GM19035 (cell line): ENCODE measurements at regions not wholly inside any gene's neighbourhood (a gene's known extent, or its start where the extent isn't known, plus 50 kb on each side); places are given as distances from the start of the nearest gene placed in this dataset.
A peak's percentile ranks its signal among the peaks of the same experiment; 100 is the strongest.

Experiments
- ATAC-seq: cut with Tn5 transposase; IDR thresholded peaks from one replicate; pipeline ENCODE4 v1.9.1; 2021; ENCODE audit not compliant: unreplicated experiment

DNA sequence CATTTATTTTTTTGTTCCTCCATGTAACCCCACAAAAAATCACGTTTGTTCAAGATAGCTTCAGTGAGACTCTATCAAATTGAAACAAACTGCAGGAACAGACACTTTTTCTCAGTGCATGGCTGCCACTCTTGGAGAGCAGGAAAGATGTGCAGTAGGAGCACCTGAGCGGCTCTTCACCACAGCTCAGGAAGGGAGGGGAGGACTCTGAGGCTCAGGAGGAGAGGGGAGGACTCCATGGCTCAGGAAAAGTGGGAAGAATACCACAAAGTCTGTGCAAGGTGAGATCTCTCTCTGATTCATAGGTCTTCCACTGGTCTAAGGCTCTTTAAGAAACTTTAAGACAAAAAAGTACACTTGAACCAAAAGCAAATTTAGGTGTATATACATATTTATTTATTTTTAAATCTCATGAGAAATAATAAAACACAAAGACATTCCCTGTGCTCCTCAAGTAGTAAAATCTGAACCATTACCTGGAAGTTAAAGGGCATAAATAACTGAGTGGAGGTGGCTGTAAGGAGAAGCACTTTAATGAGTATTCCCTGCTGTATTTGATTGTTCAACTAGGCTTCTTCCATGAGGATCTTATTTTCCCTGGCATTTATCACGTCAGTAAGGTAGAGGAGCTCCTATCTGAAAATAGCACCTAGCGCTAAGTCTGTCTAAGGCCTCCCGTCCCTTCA is 69.2 kb upstream of the CCN6 start:
- ATAC-seq, result no peak

DNA sequence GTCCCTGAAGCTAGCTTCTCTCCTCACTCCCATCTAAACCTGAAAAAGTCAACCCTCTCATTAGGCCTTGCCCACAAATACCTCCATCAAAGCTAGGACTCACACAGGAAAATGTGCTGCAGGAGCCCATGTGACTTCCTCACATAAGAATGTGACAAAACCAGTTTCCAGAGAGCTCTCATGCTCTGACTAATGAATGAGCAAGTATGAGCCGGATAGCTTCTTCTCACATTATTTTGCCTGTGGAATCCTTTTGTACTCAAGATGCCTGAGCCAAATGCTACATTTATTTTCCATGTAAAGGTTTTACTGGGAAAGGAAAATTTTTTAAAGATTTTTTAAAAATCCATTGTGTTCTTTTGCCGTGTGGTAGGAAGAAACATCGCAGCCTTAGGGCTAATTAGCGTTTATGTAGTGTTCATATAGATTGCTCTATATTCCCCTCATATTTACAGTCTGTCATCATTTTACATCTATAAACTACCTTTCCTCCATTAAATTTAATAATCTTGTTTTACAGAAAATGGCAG is 68.6 kb upstream of the CCN6 start:
- ATAC-seq, result no peak

DNA sequence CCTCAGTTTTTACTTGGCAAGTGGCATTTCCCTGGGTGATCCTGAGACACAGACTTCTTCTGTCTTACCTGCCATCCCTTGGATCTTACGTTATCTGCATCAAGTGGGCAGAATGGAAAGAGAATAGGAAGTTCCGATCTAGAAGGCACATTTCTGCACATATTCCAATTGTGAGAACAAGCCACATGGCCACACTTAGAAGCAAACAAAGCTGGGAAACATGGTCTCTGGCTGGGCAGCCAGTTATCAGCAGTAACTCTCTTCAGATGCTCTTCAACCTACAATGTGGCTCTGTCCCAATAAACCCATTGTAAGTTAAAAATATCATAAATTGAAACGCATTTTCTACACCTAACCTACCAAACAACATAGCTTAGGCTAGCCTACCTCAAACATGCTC is 67.3 kb upstream of the CCN6 start:
- ATAC-seq, result no peak

DNA sequence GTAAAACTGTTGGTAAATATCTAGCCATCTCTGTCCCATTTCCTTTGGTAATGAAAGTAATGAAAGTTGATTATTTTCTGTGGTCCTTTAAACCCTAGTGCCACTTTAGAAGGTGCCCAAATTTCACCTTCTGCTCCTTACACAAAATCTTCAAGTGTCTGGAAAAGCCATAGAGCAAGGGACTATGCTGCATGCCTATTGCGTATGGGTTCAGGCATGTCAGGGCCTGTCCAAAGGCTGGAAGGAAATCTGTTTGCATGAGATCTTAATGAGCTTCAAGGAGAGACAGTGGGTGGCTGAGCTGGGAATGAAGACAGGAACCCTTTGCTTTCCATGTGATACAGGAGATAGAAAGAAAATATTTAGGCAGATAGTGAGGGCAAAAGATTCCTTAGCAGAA is 66.6 kb upstream of the CCN6 start:
- ATAC-seq, result no peak

DNA sequence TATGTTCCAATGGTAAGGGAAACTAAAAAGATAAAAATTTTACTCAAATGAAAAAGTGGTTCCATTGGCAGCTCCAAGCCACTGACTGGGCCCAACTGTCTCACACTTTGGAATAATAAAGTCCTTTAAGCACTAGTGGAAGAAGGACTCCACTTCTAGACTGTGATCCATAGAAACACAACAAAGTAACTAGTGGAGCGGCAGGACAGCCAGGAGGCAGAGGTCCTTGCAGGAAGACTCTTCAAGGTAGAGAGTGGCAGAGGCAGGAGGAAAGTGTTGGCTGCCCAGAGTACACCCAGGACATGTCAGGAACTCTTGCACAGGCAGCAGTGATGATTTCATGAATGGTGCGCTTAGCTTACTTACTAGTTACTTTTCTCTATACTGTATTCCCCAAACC is 65.0 kb upstream of the CCN6 start:
- no peak for ATAC-seq

DNA sequence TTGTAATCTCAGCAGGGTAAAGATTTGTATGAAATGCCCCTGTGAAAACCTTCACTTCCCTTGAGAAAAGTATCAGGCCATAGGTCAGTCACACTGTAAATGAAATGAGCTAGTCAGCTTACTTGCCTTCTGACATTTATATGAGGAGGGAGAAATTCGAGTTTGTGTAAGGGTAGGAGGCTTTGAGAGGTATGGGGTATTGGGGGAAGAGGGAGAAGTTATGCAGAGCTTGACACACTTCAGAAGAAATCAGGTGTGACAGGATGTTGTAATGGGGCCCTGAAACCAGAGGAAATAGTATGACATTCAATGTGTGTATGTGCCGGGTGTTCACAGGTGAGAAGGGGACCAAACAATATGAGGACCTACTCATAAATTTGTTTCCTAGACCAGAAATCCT is 64.2 kb upstream of the CCN6 start:
- peak; percentile 59 for ATAC-seq

DNA sequence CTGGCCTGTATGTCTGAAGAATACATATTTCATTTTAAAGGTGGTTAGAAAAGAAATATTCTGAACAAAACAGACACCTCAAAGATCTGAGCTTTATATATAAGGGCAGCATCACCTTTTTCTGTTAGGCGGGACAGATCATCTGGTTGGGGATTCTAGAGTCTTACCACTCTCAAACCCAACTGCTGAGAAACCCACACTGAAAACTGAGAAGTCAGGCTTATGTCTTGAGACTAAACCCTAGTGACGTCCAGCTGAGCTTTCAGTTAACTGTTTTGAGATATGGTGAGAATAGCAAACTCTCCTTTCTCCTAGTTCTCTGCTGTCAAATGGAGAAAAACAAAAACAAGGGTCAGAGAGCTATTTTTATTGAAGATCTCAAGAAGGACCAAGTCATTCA is 63.7 kb upstream of the CCN6 start:
- ATAC-seq, result peak; percentile 46

DNA sequence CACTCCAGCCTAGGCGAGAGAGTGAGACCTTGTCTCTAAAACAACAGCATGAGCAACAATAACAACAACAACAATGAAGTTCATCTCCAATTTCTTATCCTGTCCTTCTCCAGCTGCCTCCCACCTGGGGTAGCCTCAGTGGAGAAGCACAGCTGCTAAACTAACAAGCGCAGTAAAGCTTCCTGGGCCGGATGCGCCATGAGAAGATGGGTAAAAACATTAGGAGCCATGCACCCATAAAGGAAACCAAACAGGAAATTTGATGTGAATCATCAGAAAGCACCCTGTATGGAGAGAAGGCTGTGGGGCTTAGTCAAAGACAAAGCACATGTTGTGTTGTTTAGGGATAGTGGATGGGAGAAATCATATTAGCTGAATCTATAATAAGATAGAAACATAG is 61.1 kb upstream of the CCN6 start:
- peak; percentile 46 for ATAC-seq

DNA sequence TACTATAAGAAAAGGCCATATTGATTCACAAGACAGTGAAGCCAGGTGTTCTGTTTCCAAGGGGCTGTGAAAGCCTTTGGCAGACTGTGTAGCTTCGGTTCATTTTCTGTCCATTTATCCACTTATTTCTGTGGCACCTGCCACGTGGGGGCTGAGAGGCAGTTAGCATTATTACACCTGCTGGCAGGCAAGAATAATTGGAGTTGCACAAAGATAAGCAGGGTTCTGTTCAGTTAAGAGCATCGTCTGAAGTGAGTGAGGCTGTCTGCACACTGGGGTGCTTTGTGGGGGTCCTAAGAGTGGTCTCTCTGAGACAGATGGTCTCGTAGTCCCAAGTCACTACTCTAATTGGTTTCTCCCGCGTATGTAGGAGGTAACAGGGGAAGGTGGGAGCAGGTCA is 60.6 kb upstream of the CCN6 start:
- ATAC-seq, result no peak

DNA sequence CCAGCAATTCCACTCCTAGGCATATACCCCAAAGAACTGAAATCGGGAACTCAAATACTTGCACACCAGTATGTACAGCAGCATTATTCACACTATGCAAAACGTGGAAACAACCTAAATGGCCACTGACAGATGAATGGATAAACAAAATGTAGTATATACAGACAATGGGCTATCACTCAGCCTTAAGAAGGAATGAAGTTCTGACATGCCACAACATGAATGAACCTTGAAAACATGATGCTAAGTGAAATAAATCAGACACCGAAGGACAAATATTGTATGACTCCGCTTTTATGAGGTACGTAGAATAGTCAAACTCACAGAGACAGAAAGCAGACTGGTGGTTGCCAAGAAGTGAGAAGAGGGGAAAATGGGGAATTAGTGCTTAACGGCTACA is 59.1 kb upstream of the CCN6 start:
- no peak for ATAC-seq

DNA sequence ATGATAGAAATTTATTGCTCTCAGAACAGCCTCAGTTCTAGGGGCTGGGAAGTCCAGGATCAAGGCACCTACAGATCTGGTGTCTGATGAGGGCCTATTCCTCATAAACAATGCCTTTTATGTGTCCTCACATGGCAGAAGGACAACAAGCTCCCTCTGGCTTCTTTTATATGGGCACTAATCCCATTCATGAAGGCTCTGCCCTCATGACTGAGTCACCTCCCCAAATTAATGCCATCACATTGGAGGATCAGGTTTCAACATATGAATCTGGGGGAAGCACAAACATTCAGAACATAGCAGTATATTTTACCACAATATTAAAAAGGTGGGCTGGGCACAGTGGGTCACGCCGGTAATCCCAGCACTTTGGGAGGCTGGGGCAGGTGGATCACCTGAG is 58.5 kb upstream of the CCN6 start:
- no peak for ATAC-seq

DNA sequence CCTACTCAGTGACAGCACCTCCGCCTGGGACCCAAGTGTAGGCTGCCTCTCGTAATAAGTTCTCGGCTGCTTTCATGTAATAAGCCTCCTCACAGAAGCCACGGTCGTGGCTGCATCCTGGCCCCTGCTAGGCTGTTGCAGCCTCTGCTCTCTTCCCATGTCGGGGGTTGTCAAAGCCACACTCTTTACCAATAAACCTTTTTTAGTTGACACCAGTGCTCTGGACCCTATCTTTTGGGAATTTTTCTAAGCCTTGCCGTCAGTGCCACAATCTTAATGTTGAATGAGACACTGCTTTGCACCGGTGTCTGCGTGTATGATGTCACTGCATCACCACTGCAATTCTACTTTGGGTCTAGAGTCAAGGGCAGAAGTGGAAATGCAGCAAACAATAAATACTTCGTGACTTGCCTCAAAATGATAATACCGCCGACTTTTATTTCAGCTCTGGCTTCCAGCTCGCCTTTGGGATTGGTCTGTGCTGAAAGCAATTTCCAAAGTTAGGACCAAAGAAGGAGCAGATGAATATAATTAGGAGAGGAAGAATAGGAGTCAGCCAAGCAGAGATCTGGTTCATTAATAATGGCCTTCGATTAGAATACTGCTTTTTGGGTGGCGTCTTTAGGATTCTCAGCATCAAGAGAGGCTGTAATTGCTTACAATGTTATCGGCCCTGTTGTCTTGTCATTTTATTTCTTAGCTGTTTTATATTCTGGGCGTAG is 57.6 kb upstream of the CCN6 start:
- ATAC-seq, result no peak

DNA sequence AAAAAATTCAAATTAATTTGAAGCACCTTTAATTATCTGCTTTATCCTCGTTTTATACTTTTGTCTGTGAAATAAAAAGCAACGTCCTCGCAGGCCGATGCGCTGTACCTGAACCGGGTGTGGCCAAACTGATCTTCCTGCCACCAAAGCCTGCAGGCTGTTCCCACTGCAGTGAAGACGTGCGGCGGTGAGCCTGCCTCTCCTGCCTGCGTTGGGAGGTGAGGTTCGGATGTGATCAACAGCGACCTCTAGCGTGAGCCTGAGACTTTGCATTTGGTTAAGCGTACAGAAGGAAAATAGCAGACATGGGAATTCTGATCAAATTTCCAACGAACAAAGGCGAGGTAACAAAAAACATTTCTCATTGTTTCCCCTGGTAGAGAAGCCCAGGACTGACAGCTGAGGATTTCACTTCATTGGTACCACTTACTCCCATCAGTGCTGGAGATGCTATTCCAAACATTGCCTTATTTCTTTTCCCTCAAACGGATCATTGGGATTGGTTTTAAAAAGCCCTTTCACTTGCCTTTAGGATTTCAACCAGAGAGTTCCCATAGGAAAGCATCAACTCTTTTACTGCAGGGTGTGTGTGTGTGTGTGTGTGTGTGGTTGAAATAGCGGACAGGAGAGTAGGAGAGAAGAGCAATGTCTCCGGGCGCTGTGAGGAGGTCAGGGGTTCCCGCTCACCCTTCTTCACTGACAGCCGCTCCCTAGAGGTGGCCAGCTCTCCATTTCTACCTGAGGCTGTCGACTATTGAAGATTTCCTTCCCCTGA is 56.6 kb upstream of the CCN6 start:
- peak; percentile 50 for ATAC-seq

DNA sequence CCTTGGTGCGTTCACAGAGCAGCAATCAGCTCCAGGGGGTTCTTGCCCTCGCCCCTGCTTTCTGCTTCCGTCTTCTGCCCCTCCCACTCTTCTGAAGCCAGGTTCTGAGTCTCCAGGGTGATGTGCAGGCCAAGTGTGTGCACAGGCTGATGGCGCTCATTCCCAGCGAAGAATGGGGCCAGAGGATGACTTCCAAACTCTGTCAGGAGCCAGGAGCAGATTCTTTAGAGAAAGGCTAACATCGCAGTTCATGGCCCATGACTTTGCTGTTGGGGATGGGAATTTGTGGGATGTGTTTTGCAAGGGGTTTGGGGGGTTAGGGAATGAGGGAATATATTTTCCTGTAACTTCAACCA is 56.1 kb upstream of the CCN6 start:
- no peak for ATAC-seq

DNA sequence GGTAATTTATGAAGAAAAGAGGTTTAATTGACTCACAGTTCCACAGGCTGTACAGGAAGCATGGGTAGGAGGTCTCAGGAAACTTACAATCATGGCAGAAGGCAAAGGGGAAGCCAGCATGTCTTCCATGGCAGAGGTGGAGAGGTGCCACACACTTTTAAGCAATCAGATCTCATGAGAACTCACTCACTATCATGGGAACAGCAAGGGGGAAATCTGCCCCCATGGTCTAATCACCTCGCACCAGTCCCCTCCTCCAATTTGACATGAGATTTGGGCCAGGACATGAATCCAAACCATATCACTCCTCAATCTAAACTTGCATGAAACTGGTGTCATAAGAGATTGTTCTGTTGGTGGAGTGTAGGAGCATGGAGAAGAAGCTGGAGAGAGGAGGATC is 51.6 kb upstream of the CCN6 start:
- ATAC-seq, result no peak
